HEK293T (cell line): ENCODE measurements at regions not wholly inside any gene's neighbourhood (a gene's known extent, or its start where the extent isn't known, plus 50 kb on each side); places are given as distances from the start of the nearest gene placed in this dataset.

ENCODE experiments used
- ARNT ChIP-seq: fragments of 450-650 bp; IDR thresholded peaks from 2 replicates; pipeline ENCODE4 v1.6.1; 2017; ENCODE audit warnings: mild to moderate bottlenecking
- BHLHE40 ChIP-seq: fragments of 450-650 bp; IDR thresholded peaks from 2 replicates; pipeline ENCODE4 v1.6.1; 2016; ENCODE audit warnings: mild to moderate bottlenecking, moderate library complexity, borderline replicate concordance
- CTBP1 ChIP-seq: fragments of 450-650 bp; IDR thresholded peaks from 2 replicates; pipeline ENCODE4 v1.6.1; 2016; ENCODE audit warnings: borderline replicate concordance
- FOXK2 ChIP-seq: fragments of 450-650 bp; IDR thresholded peaks from 2 replicates; pipeline ENCODE4 v1.6.1; 2016; ENCODE audit warnings: mild to moderate bottlenecking
- FOXM1 ChIP-seq: fragments of 450-650 bp; IDR thresholded peaks from 2 replicates; pipeline ENCODE4 v1.6.1; 2017; ENCODE audit warnings: mild to moderate bottlenecking, borderline replicate concordance
- HDGF ChIP-seq: fragments of 450-650 bp; IDR thresholded peaks from 2 replicates; pipeline ENCODE4 v1.6.1; 2017; ENCODE audit warnings: antibody characterized with exemption, borderline replicate concordance
- L3MBTL2 ChIP-seq: fragments of 450-650 bp; conservative IDR thresholded peaks from 2 replicates; pipeline ENCODE4 v1.6.1; 2016; ENCODE audit warnings: mild to moderate bottlenecking
- LEF1 ChIP-seq: fragments of 450-650 bp; IDR thresholded peaks from 2 replicates; pipeline ENCODE4 v1.6.1; 2017; ENCODE audit warnings: mild to moderate bottlenecking, borderline replicate concordance
- NFRKB ChIP-seq: fragments of 450-650 bp; IDR thresholded peaks from 2 replicates; pipeline ENCODE4 v1.6.1; 2016; ENCODE audit warnings: mild to moderate bottlenecking, moderate library complexity
- SP1 ChIP-seq: fragments of 450-650 bp; IDR thresholded peaks from 2 replicates; pipeline ENCODE4 v1.6.1; 2017
- SUZ12 ChIP-seq: fragments of 450-650 bp; IDR thresholded peaks from 2 replicates; pipeline ENCODE4 v1.6.1; 2016; ENCODE audit warnings: mild to moderate bottlenecking
- ZNF384 ChIP-seq: fragments of 450-650 bp; IDR thresholded peaks from 2 replicates; pipeline ENCODE4 v1.6.1; 2016

DNA sequence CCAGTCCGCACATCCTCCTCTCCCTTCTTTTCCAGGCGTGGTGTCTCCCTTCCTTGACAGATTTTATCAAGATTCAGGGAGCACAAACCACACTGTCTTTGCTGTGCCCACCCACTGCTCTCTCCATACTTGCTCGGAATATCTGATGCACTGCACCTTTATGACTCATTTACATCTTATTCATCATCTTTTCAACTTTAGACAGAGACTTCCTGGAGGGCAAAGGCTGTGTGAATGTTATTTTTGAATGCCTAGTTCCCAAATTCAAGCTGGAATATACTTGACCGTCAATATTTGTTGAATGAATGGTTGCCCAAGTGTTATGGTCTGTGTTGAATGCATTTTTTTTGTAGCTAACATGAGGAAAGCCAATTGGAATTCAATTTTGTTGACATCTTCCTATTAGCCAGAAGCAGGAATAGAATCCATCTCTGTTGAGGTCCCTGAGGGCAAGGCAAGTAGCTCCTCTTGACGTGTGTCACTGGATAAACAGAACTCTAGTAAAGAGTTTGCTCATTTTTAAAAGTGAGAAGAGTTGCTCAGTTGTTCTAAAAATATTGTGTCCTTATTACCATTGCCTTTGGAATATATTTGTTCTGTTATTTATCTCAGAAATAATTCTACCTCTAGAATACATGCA is 95.0 kb downstream of the KLF6 start:
- TF ChIP-seq BHLHE40 (no peak), CTBP1 (no peak), ARNT (no peak), NFRKB (no peak), HDGF (no peak), SP1 (no peak), FOXM1 (no peak), LEF1 (no peak), FOXK2 (no peak), ZNF384 (no peak), SUZ12 (no peak), L3MBTL2 (no peak)
